UCSD-AML1 (cell line): ENCODE measurements at regions not wholly inside any gene's neighbourhood (a gene's known extent, or its start where the extent isn't known, plus 50 kb on each side); places are given as distances from the start of the nearest gene placed in this dataset.
"Not testable (repeated sequence)": the region's sequence is repeated elsewhere in the genome, so short reads cannot be mapped to it uniquely, and the experiment has no call there.

Experiments
- DNase-seq: peaks from one replicate; lab custom pipeline; 2025; ENCODE audit not compliant: unreplicated experiment; lab: John Stamatoyannopoulos, UW

GRCh38 chr9:115692868-115693267 is 460.7 kb upstream of the PAPPA start:
- DNase-seq, result not testable (repeated sequence)

- DNase-seq, result no peak
These were observed 459.6 kb upstream of the PAPPA start for GRCh38 chr9:115694014-115694413.

- DNase-seq, result no peak
These were observed 458.6 kb upstream of the PAPPA start for GRCh38 chr9:115694991-115695390.

GRCh38 chr9:115712981-115713380 is 440.6 kb upstream of the PAPPA start:
- DNase-seq, result no peak

- no peak for DNase-seq
These were observed 437.9 kb upstream of the PAPPA start for GRCh38 chr9:115715666-115716065.

GRCh38 chr9:115717298-115717697 is 436.3 kb upstream of the PAPPA start:
- no peak for DNase-seq

- no peak for DNase-seq
These were observed 435.8 kb upstream of the PAPPA start for GRCh38 chr9:115717711-115718173.

- DNase-seq, result no peak
These were observed 423.2 kb upstream of the PAPPA start for GRCh38 chr9:115730396-115730795.

GRCh38 chr9:115730845-115731244 is 422.7 kb upstream of the PAPPA start:
- DNase-seq, result no peak

- DNase-seq, result no peak
These were observed 420.1 kb upstream of the PAPPA start for GRCh38 chr9:115733318-115734110.

- no peak for DNase-seq
These were observed 414.3 kb upstream of the PAPPA start for GRCh38 chr9:115739096-115739875.

- no peak for DNase-seq
These were observed 412.6 kb upstream of the PAPPA start for GRCh38 chr9:115740986-115741385.

- no peak for DNase-seq
These were observed 409.6 kb upstream of the PAPPA start for GRCh38 chr9:115743709-115744605.

GRCh38 chr9:115746496-115746895 is 407.1 kb upstream of the PAPPA start:
- DNase-seq, result no peak

GRCh38 chr9:115747731-115748130 is 405.9 kb upstream of the PAPPA start:
- DNase-seq, result no peak

GRCh38 chr9:115756736-115757135 is 396.9 kb upstream of the PAPPA start:
- no peak for DNase-seq

GRCh38 chr9:115757461-115757860 is 396.1 kb upstream of the PAPPA start:
- DNase-seq, result no peak

- DNase-seq, result no peak
These were observed 395.1 kb upstream of the PAPPA start for GRCh38 chr9:115758441-115758840.

- no peak for DNase-seq
These were observed 394.2 kb upstream of the PAPPA start for GRCh38 chr9:115759426-115759825.

GRCh38 chr9:115764645-115765044 is 388.9 kb upstream of the PAPPA start:
- no peak for DNase-seq

GRCh38 chr9:115765060-115765459 is 388.5 kb upstream of the PAPPA start:
- no peak for DNase-seq
